Bone marrow (tissue), 2 donors: ENCODE measurements at regions not wholly inside any gene's neighbourhood (a gene's known extent, or its start where the extent isn't known, plus 50 kb on each side); places are given as distances from the start of the nearest gene placed in this dataset.

Source experiments
- DNase-seq, 2 donors: peaks; one replicate each; lab custom pipeline; 2025; lab: John Stamatoyannopoulos, UW

- DNase-seq: no peak
Measured at GRCh38 chr2:81692566-81692965, 1388.0 kb upstream of the LRRTM1 start.

GRCh38 chr2:81675641-81676040, 1371.1 kb upstream of the LRRTM1 start:
- no peak for DNase-seq

- DNase-seq: no peak
Measured at GRCh38 chr2:81672923-81673322, 1368.4 kb upstream of the LRRTM1 start.

- no peak for DNase-seq
Measured at GRCh38 chr2:81672516-81672915, 1368.0 kb upstream of the LRRTM1 start.

GRCh38 chr2:81670885-81671284, 1366.3 kb upstream of the LRRTM1 start:
- no peak for DNase-seq

GRCh38 chr2:81661081-81661480, 1356.5 kb upstream of the LRRTM1 start:
- no peak for DNase-seq

GRCh38 chr2:81658227-81658626, 1353.7 kb upstream of the LRRTM1 start:
- no peak for DNase-seq

GRCh38 chr2:81650048-81650971, 1345.8 kb upstream of the LRRTM1 start:
- no peak for DNase-seq

- no peak for DNase-seq
Measured at GRCh38 chr2:81648806-81649205, 1344.3 kb upstream of the LRRTM1 start.

- DNase-seq: no peak
Measured at GRCh38 chr2:81648370-81648769, 1343.8 kb upstream of the LRRTM1 start.

- DNase-seq: no peak
Measured at GRCh38 chr2:81647715-81648230, 1343.2 kb upstream of the LRRTM1 start.

- no peak for DNase-seq
Measured at GRCh38 chr2:81645745-81646301, 1341.3 kb upstream of the LRRTM1 start.

GRCh38 chr2:81644189-81644588, 1339.6 kb upstream of the LRRTM1 start:
- DNase-seq: no peak

GRCh38 chr2:81624825-81625224, 1320.3 kb upstream of the LRRTM1 start:
- DNase-seq: no peak

GRCh38 chr2:81600088-81600487, 1295.5 kb upstream of the LRRTM1 start:
- DNase-seq: no peak

- DNase-seq: no peak
Measured at GRCh38 chr2:81598453-81598852, 1293.9 kb upstream of the LRRTM1 start.

GRCh38 chr2:81589406-81589805, 1284.9 kb upstream of the LRRTM1 start:
- DNase-seq: no peak

GRCh38 chr2:81583311-81584108, 1279.0 kb upstream of the LRRTM1 start:
- DNase-seq: no peak

GRCh38 chr2:81576713-81577112, 1272.2 kb upstream of the LRRTM1 start:
- no peak for DNase-seq

- no peak for DNase-seq
Measured at GRCh38 chr2:81551040-81551634, 1246.6 kb upstream of the LRRTM1 start.

GRCh38 chr2:81550277-81550676, 1245.7 kb upstream of the LRRTM1 start:
- DNase-seq: no peak

- no peak for DNase-seq
Measured at GRCh38 chr2:81549646-81550045, 1245.1 kb upstream of the LRRTM1 start.
